Bronchial epithelial cell (primary cell): ENCODE measurements at regions not wholly inside any gene's neighbourhood (a gene's known extent, or its start where the extent isn't known, plus 50 kb on each side); places are given as distances from the start of the nearest gene placed in this dataset.

Source experiments
- DNase-seq: peaks from one replicate; pipeline ENCODE4 v3.0.0-alpha.2; 2010; ENCODE audit warnings: low read depth
- FAIRE-seq: peaks from 2 replicates; lab custom pipeline; 2011; peaks lifted over from hg19 to GRCh38; lab: Jason Lieb, UNC
- H3K27me3 ChIP-seq: 2 replicates; pipeline ENCODE4 v1.5.1; 2011; ENCODE audit warnings: low read length; ENCODE audit not compliant: control insufficient read depth, insufficient read depth
- H3K36me3 ChIP-seq: 2 replicates; pipeline ENCODE4 v1.5.1; 2011; ENCODE audit warnings: low read length; ENCODE audit not compliant: control insufficient read depth, insufficient read depth
- H3K4me3 ChIP-seq: 2 replicates; pipeline ENCODE4 v1.5.1; 2011; ENCODE audit warnings: mild to moderate bottlenecking, low read depth, low read length, control low read depth
- TF ChIP-seq, protein P1 (sequence below): IDR thresholded peaks from 2 replicates; pipeline ENCODE4 v1.5.1; 2011; ENCODE audit warnings: mild to moderate bottlenecking, moderate library complexity, low read length, control low read depth, inconsistent platforms; ENCODE audit not compliant: insufficient read depth, severe bottlenecking

GRCh38 chr2:21260311-21260710 is 136.5 kb downstream of the TDRD15 start:
- DNase-seq (no peak), FAIRE-seq (no peak)
- H3K4me3 ChIP-seq, result no peak overlapping the region
- TF ChIP-seq, protein P1, sequence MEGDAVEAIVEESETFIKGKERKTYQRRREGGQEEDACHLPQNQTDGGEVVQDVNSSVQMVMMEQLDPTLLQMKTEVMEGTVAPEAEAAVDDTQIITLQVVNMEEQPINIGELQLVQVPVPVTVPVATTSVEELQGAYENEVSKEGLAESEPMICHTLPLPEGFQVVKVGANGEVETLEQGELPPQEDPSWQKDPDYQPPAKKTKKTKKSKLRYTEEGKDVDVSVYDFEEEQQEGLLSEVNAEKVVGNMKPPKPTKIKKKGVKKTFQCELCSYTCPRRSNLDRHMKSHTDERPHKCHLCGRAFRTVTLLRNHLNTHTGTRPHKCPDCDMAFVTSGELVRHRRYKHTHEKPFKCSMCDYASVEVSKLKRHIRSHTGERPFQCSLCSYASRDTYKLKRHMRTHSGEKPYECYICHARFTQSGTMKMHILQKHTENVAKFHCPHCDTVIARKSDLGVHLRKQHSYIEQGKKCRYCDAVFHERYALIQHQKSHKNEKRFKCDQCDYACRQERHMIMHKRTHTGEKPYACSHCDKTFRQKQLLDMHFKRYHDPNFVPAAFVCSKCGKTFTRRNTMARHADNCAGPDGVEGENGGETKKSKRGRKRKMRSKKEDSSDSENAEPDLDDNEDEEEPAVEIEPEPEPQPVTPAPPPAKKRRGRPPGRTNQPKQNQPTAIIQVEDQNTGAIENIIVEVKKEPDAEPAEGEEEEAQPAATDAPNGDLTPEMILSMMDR, result no peak
- H3K36me3 ChIP-seq, result no peaks in the 10 kb centered on the region
- no peaks in the 10 kb centered on the region for H3K27me3 ChIP-seq

DNA sequence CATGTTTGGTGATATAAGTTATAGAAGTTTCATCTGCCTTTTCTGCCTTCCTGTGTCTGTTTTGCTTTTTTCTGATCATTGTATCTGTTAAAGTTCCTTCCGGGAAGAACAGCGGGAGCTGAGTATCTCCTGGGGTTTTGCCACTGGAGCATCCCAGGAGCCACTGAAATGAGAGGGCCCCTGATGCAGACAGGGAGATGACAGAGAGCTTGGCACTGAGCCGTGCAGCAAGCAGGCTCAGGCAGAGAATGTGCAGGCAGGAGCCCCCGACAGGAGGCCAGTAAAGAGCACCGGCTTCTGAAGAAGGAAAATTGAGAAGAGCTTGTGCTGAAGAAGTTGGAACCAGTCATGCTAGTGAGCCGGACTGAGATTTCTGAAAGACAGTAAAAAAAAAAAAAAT is 137.8 kb downstream of the TDRD15 start:
- DNase-seq, result no peak
- TF ChIP-seq, protein P1, result no peak
- no peak overlapping the region for H3K4me3 ChIP-seq
- no peak for FAIRE-seq
- no peaks in the 10 kb centered on the region for H3K27me3 ChIP-seq
- no peaks in the 10 kb centered on the region for H3K36me3 ChIP-seq

GRCh38 chr2:21262426-21262940 is 138.7 kb downstream of the TDRD15 start:
- Histone ChIP-seq H3K4me3 (no peak overlapping the region), H3K27me3 (no peaks in the 10 kb centered on the region), H3K36me3 (no peaks in the 10 kb centered on the region)
- FAIRE-seq (no peak), DNase-seq (no peak)
- TF ChIP-seq, protein P1, result no peak

DNA sequence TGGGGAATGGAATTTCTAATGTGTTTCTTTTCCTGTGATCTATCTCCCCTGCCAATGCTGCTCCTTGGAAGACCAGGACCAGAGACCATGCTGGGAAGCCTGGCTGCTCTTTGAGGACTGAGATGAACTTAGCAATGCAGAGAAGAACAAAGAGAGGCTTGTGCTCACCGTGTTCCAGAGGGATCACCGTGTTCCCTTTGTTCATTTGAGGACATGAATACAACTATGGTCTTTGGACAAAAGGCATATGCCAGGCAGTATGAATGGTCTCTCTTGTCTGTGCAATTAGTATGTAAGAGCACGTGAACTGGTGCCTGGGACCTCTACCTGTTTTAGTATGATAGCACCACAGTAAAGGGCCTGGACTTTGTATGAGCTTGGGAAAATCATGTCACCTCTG is 139.9 kb downstream of the TDRD15 start:
- Histone ChIP-seq H3K27me3 (no peaks in the 10 kb centered on the region), H3K4me3 (no peak overlapping the region), H3K36me3 (no peaks in the 10 kb centered on the region)
- DNase-seq (no peak), FAIRE-seq (no peak)
- TF ChIP-seq, protein P1, result no peak

DNA sequence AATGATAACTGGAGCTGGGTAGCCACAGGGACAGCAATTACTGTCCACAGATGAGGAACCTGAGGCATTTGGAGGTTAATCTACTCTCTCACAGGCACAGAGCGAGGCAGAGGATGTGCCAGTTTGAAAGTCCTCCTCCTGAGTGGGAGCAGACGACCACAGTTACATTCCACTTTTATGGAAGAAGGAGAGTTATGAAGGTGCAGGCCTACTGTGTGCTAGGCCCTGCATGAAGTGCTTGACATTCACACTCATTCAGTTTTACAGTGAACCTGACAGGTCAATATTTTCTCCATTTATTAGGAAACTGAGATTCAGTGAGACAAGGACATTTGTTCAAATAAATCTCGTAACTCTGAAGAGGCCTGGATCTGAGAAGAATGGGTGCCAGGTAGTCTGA is 142.0 kb downstream of the TDRD15 start:
- H3K4me3 ChIP-seq, result no peak overlapping the region
- no peaks in the 10 kb centered on the region for H3K36me3 ChIP-seq
- H3K27me3 ChIP-seq, result no peaks in the 10 kb centered on the region
- TF ChIP-seq, protein P1, result no peak
- no peak for FAIRE-seq
- no peak for DNase-seq

DNA sequence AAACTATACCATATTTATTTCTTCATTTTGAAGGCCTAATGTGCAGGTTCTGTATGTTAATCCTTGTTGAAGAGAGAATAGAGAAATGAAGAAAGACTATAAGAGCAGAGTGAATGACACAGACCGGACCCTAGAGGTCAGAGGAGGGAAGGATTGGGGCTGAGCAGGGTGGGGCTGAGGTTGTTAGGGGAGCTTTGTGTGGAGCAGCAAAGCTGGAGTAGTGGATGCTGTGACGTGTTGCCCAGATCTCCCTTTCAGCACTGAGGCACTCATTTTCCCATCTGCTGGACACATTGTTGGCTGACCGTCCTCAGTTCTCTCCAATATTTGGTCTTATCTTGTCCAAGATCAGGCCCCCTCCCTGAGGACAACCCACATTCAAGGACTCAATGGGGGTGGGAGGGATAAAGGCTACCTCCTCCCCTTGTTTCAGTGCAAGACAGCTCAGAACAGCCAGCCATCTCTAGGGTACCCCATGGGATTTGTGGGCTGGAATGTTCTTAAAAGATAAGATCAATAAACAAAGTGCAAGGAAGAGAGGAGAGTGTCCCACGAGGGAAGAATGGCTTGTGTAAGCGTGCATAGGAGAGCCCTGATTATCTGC is 143.6 kb downstream of the TDRD15 start:
- no peaks in the 10 kb centered on the region for H3K27me3 ChIP-seq
- FAIRE-seq (no peak), DNase-seq (no peak)
- TF ChIP-seq, protein P1, result no peak
- H3K36me3 ChIP-seq, result no peaks in the 10 kb centered on the region
- no peak overlapping the region for H3K4me3 ChIP-seq
